LHCN-M2 (cell line): ENCODE measurements at regions not wholly inside any gene's neighbourhood (a gene's known extent, or its start where the extent isn't known, plus 50 kb on each side); places are given as distances from the start of the nearest gene placed in this dataset.
A peak's percentile ranks its signal among the peaks of the same experiment; 100 is the strongest.
"Not testable (repeated sequence)": the region's sequence is repeated elsewhere in the genome, so short reads cannot be mapped to it uniquely, and the experiment has no call there.

ENCODE experiments used
- DNase-seq: peaks from one replicate; pipeline ENCODE4 v3.0.0-alpha.2; 2012; ENCODE audit warnings: low read depth

DNA sequence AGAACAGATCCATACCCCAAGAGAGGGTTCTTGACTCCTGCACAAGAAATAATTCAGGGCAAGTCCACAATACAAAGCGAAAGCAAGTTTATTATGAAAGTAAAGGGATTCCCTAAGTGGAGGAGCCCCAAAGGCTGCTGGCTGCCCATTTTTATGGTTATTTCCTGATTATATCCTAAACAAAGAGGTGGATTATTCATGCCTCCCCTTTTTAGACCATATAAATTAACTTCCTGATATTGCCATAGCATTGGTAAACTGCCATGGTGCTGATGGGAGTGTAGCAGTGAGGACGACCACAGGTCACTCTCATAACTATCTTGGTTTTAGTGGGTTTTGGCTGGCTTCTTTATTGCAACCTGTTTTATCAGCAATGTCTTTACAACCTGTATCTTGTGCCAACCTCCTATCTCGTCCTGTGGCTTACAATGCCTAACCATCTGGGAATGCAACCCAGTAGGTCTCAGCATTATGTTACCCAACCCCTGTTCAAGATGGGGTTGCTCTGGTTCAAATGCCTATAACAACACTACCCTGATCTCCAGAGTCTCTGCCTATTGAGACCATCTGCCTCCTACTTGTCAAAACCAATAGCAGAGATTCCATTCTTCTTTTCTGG is 154.4 kb upstream of the GRAMD2B start:
- no peak for DNase-seq

DNA sequence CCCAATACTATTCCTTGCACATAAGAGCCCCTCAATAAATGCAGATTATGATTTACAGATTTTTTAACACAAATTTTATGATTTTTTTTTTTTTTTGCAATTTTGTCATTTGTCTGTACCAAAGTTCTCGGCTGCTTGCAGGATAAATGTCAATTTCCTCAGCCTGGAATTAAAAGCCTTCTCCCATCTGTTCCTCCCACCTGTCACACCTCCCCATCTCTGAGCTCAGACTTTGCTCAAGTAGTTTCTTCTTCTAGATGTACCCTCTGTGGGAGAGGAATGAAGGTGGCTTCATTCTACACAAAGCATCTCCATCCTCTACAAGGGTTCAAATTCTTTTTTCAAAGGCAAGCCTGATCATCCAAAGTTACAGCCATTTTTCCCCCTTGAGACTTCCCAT is 153.7 kb upstream of the GRAMD2B start:
- DNase-seq, result no peak

DNA sequence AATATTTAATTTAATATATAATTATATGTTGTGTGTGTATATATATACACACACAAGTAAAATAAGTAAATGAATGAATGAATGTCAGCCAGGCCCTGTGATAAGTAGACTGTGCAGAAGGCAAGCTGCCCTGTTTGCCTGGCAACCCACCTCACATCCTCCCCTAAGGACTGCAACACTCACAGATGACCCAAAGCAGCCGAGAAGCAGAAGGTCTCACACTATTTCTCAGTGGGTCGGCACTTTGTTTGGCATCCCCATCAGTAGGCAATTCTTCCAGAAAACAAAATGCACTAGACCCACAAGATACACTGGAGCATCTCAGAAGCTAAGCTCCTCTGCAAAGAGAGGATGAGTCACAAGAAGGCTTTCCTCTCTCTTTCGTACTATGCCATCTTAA is 152.1 kb upstream of the GRAMD2B start:
- no peak for DNase-seq

DNA sequence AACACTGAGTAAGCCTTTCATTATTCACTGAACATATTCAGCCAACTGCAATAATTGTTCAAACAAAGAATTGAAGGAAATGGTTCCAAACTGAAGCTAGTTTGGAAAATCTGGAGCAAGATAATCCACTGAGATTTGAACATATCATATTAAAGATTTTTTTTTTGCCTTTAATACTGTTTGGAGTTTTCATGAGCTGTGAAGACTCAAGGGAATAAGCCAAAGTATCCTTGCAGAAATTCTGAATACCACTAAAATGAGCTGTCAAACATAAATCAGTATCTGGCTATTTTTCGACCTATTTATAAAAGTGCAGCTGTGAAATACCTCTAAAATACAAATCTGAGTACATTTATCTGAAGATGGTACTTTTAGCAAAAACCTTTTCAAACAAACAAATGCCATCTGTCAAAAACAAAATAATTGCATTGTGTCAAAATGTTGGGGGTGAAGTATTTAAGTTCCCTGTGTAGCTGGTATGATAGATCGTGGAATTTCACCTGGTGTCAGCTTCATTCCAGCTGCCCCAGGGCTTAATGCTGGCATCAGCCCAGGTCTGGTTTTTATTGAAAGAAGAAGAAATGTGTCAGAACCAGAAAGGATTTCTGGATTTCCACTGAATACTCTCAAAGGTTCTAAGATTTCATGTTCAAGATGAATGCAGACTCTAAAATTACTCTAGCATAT is 149.0 kb upstream of the GRAMD2B start:
- DNase-seq, result peak; percentile 36

DNA sequence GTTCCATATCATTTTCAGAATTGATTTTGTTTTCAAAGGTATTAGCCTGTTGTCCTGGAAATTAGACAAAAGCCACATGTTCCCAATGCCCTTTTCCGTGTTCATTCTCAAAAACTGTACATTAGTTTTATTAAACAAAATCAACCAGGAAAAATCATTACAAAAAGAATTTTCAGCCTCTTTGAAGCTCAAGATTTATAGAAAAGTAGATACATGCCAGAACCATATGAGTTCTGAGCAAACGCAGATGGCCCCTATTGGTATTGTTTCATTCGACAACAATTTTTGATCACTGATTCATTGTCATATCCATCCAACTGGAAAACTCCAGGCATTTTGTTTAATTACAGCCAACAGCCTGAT is 148.5 kb upstream of the GRAMD2B start:
- DNase-seq, result no peak

DNA sequence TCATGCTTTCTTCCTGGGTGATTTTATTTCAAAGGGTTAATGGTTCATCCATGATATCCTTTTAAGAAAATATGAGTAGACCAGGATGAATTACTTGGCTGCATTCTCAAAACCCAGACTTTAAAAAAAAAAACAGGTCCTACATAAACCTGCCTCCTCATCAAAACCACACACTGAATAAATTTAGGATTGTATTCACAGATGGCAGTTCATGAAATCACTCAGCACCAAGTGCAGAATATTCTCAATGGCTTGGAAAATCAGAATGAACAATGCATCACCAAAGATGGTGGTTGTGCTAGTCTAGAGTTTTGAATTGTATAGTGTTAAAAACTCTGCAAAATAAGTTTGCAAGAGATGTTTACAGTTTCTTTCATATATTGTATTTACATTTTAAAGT is 145.4 kb upstream of the GRAMD2B start:
- no peak for DNase-seq

DNA sequence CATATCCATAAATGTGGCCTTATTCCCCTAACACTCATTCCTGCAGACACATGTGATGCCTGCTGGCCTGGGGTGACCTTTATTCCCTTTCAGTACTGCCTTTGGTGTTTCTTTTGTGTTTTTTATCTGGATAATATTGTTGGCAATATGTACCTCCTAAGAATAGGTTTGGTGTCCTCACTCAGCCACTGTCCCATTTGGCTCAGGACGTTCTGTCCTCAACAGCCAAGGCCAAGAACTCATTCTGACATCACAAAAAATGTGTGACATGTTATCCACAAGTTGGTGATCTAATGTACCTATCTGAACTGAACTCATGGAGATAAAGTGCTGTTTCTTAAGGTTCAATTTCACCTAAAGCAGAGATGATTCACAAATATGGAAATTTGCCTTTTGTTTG is 142.9 kb upstream of the GRAMD2B start:
- no peak for DNase-seq

DNA sequence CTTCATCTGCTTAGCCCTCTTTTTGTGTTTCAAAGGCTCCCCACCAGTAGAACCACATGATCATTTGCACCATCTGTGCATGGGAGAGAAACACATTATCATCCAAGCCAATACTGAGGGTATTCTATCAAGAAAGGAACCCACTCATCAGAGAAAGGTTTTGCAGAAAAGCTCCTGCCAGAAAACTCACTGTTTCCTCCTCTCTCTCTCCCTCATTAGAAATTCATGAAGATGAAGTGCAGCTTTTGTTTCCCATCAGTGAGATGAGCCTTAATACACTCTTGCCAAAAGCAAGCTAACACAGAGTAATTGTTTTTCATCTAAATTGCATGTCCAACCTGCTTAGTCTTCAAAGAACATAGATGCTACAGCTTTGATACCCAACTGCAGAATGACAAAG is 142.4 kb upstream of the GRAMD2B start:
- no peak for DNase-seq

DNA sequence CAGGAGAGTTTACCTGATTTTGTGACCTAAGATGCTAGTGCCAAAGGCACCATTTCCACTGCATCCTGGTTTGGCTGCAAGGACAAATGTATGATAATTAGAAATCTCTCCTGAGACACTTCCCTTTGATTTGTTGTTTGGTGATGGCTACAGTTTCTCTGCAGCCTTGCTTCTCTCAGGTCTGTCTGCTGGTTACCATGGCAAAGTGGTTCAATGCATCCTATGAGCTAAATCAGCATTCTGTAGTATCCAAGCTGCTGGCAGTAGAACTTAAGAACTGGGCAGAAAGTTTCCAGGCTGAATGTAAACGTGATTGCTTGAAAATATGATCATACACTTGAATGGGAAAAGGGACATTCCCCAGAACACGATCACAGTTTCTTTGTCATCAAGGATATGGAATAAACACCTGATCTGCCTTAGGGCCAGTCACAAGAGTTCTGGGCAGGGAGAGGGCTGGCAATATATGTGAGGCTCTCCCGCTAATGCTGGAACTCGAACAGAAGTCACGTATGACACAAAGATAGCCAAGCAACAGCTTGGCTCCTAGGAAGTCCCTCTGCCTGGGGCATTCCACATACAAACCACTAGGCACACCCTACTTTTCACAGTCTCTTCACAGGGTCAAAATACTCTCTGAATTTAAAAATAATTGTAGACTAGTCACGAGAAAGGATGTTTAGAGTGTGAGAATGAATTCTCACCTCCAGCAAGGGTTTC is 138.1 kb upstream of the GRAMD2B start:
- no peak for DNase-seq

DNA sequence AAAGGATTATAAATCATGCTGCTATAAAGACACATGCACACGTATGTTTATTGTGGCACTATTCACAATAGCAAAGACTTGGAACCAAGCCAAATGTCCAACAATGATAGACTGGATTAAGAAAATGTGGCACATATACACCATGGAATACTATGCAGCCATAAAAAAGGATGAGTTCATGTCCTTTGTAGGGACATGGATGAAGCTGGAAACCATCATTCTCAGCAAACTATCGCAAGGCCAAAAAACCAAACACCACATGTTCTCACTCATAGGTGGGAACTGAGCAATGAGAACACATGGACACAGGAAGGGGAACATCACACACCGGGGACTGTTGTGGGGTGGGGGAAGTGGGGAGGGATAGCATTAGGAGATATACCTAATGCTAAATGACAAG is 127.1 kb upstream of the GRAMD2B start:
- not testable (repeated sequence) for DNase-seq

DNA sequence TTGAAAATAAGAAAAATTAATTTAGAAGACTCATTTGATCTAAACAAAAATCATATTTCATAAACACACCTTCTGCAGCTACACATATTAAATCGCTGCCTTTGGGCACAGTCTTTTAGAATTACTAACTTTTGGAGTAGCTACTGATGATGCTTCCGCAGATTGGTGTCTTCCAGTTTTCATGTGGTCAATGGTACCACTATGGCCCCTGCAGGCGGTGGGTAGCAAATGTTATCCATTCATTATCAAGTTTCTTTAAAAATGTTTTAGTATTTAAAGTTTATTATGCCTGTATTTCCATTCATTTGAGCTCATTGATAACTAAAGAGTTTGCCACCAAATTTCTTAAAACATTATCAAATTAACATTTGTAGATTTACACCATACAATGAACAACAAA is 122.9 kb upstream of the GRAMD2B start:
- DNase-seq, result peak; percentile 3

DNA sequence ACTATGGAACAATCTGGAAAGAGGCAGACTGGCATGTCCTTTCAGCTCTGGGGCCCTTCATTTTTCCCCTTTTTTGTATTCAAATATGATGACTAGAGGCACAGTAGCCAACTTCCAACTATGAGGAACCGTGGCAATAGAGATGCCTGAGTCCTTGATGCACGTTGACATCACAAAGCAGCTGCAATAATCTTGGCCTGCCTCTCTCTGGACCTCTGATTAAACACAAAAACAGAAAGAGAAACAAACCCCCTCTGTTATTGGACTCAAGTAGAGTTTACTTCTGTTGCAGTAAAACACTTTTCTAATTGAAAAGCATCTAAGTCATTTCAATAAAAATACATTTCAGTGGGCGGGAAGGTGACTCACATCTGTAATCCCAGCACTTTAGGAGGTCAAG is 122.2 kb upstream of the GRAMD2B start:
- DNase-seq, result peak; percentile 86

DNA sequence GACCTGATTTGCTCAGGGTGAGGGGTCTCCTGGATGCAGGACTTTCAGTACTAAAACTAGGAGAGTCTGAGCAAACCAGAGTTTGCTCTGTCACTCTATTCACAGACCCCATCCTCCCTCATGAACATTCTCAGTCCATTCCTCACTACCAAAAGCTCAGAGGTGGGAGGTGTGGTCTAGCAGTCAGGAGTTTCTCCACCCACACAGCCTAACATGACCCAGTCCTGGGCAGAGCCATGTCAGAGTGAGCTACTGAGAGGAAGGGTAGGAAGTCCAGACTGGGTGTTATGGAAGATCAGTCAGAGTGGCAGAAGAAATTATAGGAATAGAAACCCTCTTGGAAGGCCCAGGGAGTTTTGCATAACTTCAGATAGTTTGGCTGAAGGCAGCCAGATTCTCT is 113.3 kb upstream of the GRAMD2B start:
- DNase-seq, result no peak

DNA sequence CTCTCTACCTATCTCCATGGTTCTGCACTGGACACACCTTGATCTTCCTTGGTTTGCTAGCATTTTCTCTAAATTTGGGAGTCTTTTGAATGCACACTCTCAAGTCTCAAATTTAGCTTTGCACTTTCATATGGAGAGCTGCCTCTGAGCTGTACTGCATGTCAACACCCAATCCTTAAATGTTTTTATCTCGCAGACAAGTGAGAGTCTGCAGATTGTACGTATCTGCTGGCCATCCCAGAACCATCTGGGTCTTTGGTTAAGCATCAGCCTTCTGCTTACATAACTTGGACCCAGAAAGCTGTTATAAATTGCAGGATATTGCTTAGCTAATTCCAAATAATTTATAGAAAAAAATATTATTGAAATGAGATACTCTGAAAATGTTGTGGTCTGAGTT is 111.4 kb upstream of the GRAMD2B start:
- DNase-seq, result no peak

DNA sequence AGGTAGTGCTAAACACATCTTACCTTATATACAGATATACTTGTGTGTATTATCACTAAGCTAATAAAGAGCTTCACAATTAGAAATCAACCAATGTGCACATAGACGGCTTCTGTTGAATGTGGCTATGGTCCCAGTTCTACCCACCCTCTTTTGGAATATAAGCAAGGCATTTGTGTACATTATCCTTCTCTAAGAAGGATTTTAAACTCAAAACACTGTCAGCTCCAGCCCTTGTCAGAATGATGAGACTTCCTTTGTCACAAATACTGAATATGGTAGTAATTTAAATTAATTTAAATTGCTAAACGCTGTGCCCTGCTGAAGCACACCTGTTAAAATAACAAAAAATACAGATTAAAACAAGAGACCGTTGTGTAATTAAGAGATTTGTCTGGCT is 107.9 kb upstream of the GRAMD2B start:
- no peak for DNase-seq

DNA sequence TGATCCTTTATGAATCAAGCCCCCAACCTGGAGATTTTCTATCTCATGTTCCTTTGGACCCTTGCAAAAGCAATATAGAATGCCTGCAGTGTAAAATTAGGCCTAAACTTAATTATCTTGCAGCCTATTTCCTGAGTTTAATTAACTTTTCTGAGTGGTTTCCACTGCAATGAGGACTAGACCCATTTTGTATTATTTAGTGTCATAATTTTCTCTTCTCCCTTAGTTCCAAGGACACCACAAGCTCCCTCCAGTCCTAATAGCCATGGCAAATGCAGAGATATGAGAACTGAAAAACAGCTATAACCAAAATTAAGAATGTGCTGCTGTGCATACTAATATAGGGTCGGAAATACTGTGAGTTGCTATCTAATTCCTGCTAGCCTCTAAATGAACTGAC is 90.9 kb upstream of the GRAMD2B start:
- DNase-seq, result no peak

DNA sequence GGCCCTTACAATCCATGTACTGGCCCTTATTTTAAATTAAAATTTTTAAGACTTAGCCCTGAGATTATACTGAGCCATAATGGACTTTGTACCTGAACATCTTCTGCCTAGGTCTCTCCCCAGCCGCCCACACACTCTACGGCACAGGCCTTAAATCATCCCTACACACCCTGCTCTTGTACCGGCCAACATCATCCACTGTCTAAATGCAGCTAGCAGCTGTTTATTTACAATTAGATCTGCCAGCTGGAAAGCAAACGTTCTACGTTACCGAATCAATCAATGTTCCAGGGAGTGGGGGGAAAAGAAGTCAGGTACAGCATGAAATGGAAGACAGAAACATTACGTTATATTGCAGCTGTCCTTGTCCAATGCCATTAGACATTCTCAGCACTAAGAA is 88.4 kb upstream of the GRAMD2B start:
- DNase-seq, result no peak

DNA sequence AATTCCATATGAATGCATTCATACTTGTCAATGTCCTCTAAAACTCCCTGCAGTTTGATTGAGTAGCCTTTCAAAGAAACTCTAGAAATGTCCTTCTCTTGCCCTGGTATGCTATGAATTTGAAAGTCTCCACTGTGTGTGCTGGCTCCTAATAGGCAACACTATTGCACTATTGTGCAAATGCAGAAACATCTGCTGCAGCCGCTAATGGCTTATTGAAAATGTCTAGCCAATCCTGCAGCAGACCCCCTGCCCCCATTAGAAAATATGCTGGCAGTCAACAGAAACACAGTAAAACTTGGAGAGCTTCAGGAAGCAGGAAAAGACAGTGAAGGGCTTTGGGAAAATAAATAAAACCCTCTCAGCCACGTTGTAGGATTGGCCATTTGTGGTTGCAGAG is 87.3 kb upstream of the GRAMD2B start:
- no peak for DNase-seq

DNA sequence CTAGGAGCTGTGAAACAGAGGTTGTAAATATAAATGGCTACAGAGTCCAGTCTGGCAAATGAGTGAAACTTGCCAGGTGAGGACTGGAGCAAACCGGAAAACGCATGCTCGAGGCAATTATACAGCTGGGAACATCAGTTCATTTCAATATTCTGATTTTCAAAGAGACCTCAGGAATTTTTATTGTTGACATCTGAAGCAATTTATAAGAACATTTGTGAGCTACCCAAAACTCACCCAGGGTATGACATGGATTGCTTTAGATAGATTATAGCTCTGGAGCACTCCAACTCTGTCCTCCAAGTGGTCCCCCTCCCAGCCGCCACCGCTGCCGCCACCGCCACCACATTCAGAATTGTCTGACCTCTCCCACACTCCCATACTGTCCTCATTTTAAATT is 84.6 kb upstream of the GRAMD2B start:
- DNase-seq, result no peak

DNA sequence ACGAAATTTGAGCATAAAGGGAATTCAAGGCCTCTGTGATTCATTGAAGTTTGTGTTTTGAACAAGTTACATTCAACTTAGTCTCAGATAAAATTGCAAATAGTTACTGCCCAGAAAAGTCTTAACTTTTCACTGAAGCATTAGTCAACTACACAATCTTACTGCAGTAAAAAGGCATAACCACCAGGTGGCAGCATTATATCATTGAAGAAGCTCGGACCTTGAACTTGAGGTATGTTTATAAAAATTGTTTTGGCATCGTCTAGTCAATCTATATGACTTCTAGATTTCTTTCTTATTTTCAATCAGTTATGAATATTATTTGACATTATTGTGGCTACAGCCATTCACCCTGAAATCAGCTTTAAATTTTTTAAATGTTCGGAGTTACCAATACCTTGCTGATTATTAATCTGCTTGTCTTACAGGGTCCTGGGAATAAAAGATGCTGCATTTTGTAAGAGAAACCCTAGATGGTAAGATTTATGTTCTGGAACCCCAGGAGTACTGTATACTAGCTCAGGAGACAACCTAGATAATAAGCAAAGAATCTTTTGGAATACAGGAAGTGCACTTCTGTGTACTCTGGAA is 83.9 kb upstream of the GRAMD2B start:
- peak; percentile 74 for DNase-seq

DNA sequence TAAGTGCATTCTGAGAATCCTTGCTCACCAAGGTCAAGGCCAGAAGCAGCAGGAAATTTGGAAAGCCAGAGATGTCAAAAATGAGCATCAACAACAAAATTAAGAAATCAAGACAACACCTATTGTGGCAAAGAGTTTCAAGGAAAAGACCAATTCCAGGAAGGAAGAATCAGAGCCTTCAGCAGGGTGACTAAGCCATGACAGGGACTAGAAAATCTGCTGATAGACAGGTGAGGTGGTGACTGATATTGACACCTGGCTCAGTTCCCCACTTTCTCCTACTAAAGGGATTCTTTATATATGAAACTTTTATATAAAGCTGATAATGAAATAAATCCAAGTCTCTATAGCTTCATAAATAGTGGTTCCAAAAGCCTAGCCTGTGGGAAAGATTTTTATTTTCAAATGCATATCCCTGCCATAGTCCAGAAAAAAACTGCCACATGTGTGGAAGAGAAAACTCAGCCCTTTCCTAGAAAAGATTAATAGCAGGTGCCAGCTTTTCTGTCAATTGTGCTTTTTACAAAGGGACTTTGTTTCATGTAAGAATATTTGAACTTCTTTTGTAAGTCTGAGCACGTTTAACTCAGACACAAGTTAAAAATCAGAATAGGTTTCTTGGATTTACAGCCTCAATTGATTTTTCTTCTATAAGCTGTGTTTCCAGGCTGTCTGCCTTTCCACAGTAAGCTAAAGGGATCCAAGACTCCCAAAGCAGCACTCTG is 81.1 kb upstream of the GRAMD2B start:
- DNase-seq, result no peak
